Nephron (organoid): ENCODE measurements at regions not wholly inside any gene's neighbourhood (a gene's known extent, or its start where the extent isn't known, plus 50 kb on each side); places are given as distances from the start of the nearest gene placed in this dataset.

Experiments used
- H3K27ac Mint-ChIP-seq, 3 experiments: 2 replicates each; pipeline ENCODE4 v1.8.0; 2020; ENCODE audit warnings: mixed read lengths in 3 of 3, mild to moderate bottlenecking in 2 of 3, moderate library complexity in 1 of 3
- H3K27me3 Mint-ChIP-seq: 2 replicates; pipeline ENCODE4 v1.8.0; 2021; ENCODE audit warnings: low read depth, mild to moderate bottlenecking, moderate library complexity, mixed read lengths
- H3K36me3 Mint-ChIP-seq: 2 replicates; pipeline ENCODE4 v1.8.0; 2020; ENCODE audit warnings: low read depth, mixed read lengths
- H3K4me1 Mint-ChIP-seq: 2 replicates; pipeline ENCODE4 v1.8.0; 2020; ENCODE audit warnings: mixed read lengths
- H3K4me3 Mint-ChIP-seq, 3 experiments: 2 replicates each; pipeline ENCODE4 v1.8.0; 2020; ENCODE audit warnings: mild to moderate bottlenecking in 3 of 3, mixed read lengths in 3 of 3, moderate library complexity in 2 of 3
- H3K9me3 Mint-ChIP-seq: 2 replicates; pipeline ENCODE4 v1.8.0; 2020; ENCODE audit warnings: mixed read lengths
- CTCF ChIP-seq, 3 experiments: fragments of 200-600 bp; sonication (generic); IDR thresholded peaks; one replicate each; pipeline ENCODE4 v1.5.0; 2021; ENCODE audit warnings: antibody characterized with exemption in 3 of 3; ENCODE audit not compliant: unreplicated experiment in 3 of 3

- Mint-ChIP-seq H3K9me3 (peaks cover 24% of the 10 kb centered on the region), H3K4me1 (no peaks in the 10 kb centered on the region), H3K27me3 (peaks cover 28% of the 10 kb centered on the region), H3K4me3 (no peak overlapping the region), H3K36me3 (no peaks in the 10 kb centered on the region), H3K27ac (no peak overlapping the region)
- TF ChIP-seq CTCF (IDR thresholded peaks at IDR 0.05; ENCODE audit: unreplicated experiment in 3 of 3) = no peak
These were observed 334.1 kb downstream of the GLRX3 start for GRCh38 chr10:130470286-130470685.

GRCh38 chr10:130470973-130471372 lies 334.8 kb downstream of the GLRX3 start:
- no peak overlapping the region for H3K4me3 Mint-ChIP-seq
- no peaks in the 10 kb centered on the region for H3K36me3 Mint-ChIP-seq
- no peaks in the 10 kb centered on the region for H3K4me1 Mint-ChIP-seq
- H3K27me3 Mint-ChIP-seq = peaks cover 28% of the 10 kb centered on the region
- H3K9me3 Mint-ChIP-seq = peaks cover 24% of the 10 kb centered on the region
- no peak overlapping the region for H3K27ac Mint-ChIP-seq
- TF ChIP-seq CTCF (IDR thresholded peaks at IDR 0.05; ENCODE audit: unreplicated experiment in 3 of 3) = no peak

DNA sequence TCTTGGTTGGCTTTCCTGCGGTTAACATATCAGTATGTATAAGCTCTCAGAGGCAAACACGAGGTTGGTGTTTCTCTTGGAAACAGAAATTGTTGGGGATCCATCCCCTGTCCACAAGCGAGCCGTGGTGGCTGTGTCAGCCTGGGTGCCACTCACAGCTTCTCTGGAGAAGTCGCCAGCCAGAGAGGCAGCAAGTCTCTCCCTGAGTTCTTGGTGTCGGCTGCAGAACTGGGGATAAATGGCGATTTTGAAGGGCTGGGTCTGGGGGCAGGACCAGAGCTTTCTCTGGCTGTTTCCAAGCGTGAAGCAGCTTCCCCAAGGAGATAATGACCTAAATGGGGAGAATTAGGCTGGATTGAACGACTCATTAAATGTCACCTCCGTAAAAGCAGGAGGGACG lies 335.3 kb downstream of the GLRX3 start:
- Mint-ChIP-seq H3K36me3 (no peaks in the 10 kb centered on the region), H3K27me3 (peaks cover 32% of the 10 kb centered on the region), H3K4me1 (no peaks in the 10 kb centered on the region), H3K4me3 (no peak overlapping the region), H3K9me3 (peaks cover 24% of the 10 kb centered on the region), H3K27ac (no peak overlapping the region)
- no peak for TF ChIP-seq CTCF (IDR thresholded peaks at IDR 0.05; ENCODE audit: unreplicated experiment in 3 of 3)

DNA sequence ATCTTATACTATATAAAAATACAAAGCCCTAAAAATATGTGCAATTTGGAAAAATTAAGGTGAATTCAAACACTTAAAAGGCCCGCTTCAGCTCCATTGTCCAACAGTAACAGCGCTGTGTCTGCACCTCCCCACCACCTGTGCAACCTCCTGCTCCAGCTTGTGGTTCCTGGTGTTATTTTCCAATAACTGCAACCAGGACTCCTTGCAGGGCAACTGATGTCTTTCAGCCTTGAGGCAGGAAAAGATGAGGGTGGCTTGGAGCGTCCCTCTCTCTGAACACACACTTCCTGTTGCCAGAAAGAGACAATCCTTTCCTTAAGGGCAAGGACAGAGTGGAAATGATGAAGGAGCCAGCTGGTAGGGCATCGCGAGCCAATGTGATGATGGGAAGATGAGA lies 336.0 kb downstream of the GLRX3 start:
- Mint-ChIP-seq H3K4me3 (no peak overlapping the region), H3K36me3 (no peaks in the 10 kb centered on the region), H3K9me3 (peaks cover 18% of the 10 kb centered on the region), H3K27me3 (peaks cover 40% of the 10 kb centered on the region), H3K4me1 (no peaks in the 10 kb centered on the region), H3K27ac (no peak overlapping the region)
- TF ChIP-seq CTCF (IDR thresholded peaks at IDR 0.05; ENCODE audit: unreplicated experiment in 3 of 3) = no peak

DNA sequence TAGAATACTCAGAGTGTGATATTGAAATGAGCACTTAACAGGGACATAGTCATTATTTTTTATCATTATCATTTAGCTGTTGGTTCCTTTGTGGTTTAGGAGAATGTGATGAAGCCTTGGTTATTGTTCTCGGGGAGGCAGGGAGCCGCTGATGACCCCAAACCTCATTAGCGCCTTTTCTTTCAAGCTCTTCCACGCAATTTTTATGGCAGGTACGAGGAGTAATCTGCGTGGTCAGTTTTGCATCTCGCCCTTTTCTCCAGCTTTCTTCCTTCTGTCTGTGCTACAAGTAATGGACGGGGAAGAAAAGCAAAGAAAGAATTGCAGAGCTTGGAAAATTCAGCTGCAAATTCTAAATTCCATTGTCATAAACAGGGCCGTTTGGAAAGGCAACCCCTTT lies 338.4 kb downstream of the GLRX3 start:
- peaks cover 6% of the 10 kb centered on the region for H3K4me1 Mint-ChIP-seq
- H3K4me3 Mint-ChIP-seq = no peak overlapping the region
- no peak for TF ChIP-seq CTCF (IDR thresholded peaks at IDR 0.05; ENCODE audit: unreplicated experiment in 3 of 3)
- H3K27ac Mint-ChIP-seq = no peak overlapping the region
- H3K36me3 Mint-ChIP-seq = no peaks in the 10 kb centered on the region
- peaks cover 45% of the 10 kb centered on the region for H3K27me3 Mint-ChIP-seq
- peaks cover 2% of the 10 kb centered on the region for H3K9me3 Mint-ChIP-seq

DNA sequence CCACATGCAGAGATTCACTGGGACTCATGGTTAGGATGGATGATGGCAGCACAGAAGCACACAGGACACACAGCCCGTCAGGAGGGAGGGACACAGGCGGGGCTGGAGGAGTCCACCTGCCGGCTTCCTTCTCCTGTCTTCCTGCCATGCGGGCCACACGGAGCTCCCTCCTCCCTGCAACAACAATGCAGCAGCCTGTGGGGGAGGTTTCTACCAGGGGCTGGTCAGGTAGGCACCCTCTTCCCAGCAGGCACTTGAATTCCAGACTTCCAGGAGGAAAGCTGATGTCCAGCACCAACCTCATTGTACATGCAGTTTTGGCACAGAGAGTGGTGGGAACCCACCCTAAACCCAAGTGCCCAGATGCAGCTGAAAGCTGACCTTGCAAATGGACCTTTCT lies 341.2 kb downstream of the GLRX3 start:
- H3K36me3 Mint-ChIP-seq = no peaks in the 10 kb centered on the region
- H3K4me1 Mint-ChIP-seq = peaks cover 11% of the 10 kb centered on the region
- TF ChIP-seq CTCF (IDR thresholded peaks at IDR 0.05; ENCODE audit: unreplicated experiment in 3 of 3) = no peak
- H3K4me3 Mint-ChIP-seq = no peak overlapping the region
- peaks cover 57% of the 10 kb centered on the region for H3K27me3 Mint-ChIP-seq
- no peak overlapping the region for H3K27ac Mint-ChIP-seq
- no peaks in the 10 kb centered on the region for H3K9me3 Mint-ChIP-seq
